ENCODE measurements at regions not wholly inside any gene's neighbourhood (a gene's known extent, or its start where the extent isn't known, plus 50 kb on each side); places are given as distances from the start of the nearest gene placed in this dataset.

- TF ChIP-seq SIN3A (IDR thresholded peaks at IDR 0.05; ENCODE audit: borderline replicate concordance, insufficient read depth, low read length) (no peak), TAF1 (IDR thresholded peaks at IDR 0.05; ENCODE audit: borderline replicate concordance, insufficient read depth, low read length) (no peak), REST (IDR thresholded peaks at IDR 0.05; ENCODE audit: insufficient read depth in 1 of 2, low read depth in 2 of 2, low read length in 2 of 2) (no peak), FOXP2 (optimal IDR thresholded peaks at IDR 0.05; ENCODE audit: borderline replicate concordance, extremely low read depth, extremely low read length, insufficient read depth) (no peak), POLR2AphosphoS5 (IDR thresholded peaks at IDR 0.05; ENCODE audit: low read depth, low read length) (no peak)
These were observed 265.8 kb upstream of the ID2 start for GRCh38 chr2:8416001-8416571.

- TF ChIP-seq SIN3A (IDR thresholded peaks at IDR 0.05; ENCODE audit: borderline replicate concordance, insufficient read depth, low read length), result no peak
These were observed 264.7 kb upstream of the ID2 start for GRCh38 chr2:8416849-8417832.

GRCh38 chr2:8418721-8419120 lies 263.1 kb upstream of the ID2 start:
- no peak for TF ChIP-seq FOXP2 (optimal IDR thresholded peaks at IDR 0.05; ENCODE audit: borderline replicate concordance, extremely low read depth, extremely low read length, insufficient read depth)
- no peak for TF ChIP-seq SIN3A (IDR thresholded peaks at IDR 0.05; ENCODE audit: borderline replicate concordance, insufficient read depth, low read length)
- TF ChIP-seq REST (IDR thresholded peaks at IDR 0.05; ENCODE audit: insufficient read depth in 1 of 2, low read depth in 2 of 2, low read length in 2 of 2), result no peak
- TF ChIP-seq POLR2AphosphoS5 (IDR thresholded peaks at IDR 0.05; ENCODE audit: low read depth, low read length), result no peak
- no peak for TF ChIP-seq TAF1 (IDR thresholded peaks at IDR 0.05; ENCODE audit: borderline replicate concordance, insufficient read depth, low read length)

GRCh38 chr2:8421658-8422449 lies 260.0 kb upstream of the ID2 start:
- TF ChIP-seq POLR2AphosphoS5 (IDR thresholded peaks at IDR 0.05; ENCODE audit: low read depth, low read length) (no peak), REST (IDR thresholded peaks at IDR 0.05; ENCODE audit: insufficient read depth in 1 of 2, low read depth in 2 of 2, low read length in 2 of 2) (no peak), FOXP2 (optimal IDR thresholded peaks at IDR 0.05; ENCODE audit: borderline replicate concordance, extremely low read depth, extremely low read length, insufficient read depth) (no peak), SIN3A (IDR thresholded peaks at IDR 0.05; ENCODE audit: borderline replicate concordance, insufficient read depth, low read length) (no peak), TAF1 (IDR thresholded peaks at IDR 0.05; ENCODE audit: borderline replicate concordance, insufficient read depth, low read length) (no peak)

GRCh38 chr2:8422450-8422800 lies 259.4 kb upstream of the ID2 start:
- no peak for TF ChIP-seq TAF1 (IDR thresholded peaks at IDR 0.05; ENCODE audit: borderline replicate concordance, insufficient read depth, low read length)
- TF ChIP-seq FOXP2 (optimal IDR thresholded peaks at IDR 0.05; ENCODE audit: borderline replicate concordance, extremely low read depth, extremely low read length, insufficient read depth), result no peak
- TF ChIP-seq REST (IDR thresholded peaks at IDR 0.05; ENCODE audit: insufficient read depth in 1 of 2, low read depth in 2 of 2, low read length in 2 of 2), result no peak
- no peak for TF ChIP-seq POLR2AphosphoS5 (IDR thresholded peaks at IDR 0.05; ENCODE audit: low read depth, low read length)
- TF ChIP-seq SIN3A (IDR thresholded peaks at IDR 0.05; ENCODE audit: borderline replicate concordance, insufficient read depth, low read length), result no peak
